Forelimb muscle (tissue), 1 donor: ENCODE measurements at regions not wholly inside any gene's neighbourhood (a gene's known extent, or its start where the extent isn't known, plus 50 kb on each side); places are given as distances from the start of the nearest gene placed in this dataset.

Experiments used
- DNase-seq: peaks from one replicate; pipeline ENCODE4 v3.0.0-alpha.2; 2013; ENCODE audit warnings: low read depth

DNA sequence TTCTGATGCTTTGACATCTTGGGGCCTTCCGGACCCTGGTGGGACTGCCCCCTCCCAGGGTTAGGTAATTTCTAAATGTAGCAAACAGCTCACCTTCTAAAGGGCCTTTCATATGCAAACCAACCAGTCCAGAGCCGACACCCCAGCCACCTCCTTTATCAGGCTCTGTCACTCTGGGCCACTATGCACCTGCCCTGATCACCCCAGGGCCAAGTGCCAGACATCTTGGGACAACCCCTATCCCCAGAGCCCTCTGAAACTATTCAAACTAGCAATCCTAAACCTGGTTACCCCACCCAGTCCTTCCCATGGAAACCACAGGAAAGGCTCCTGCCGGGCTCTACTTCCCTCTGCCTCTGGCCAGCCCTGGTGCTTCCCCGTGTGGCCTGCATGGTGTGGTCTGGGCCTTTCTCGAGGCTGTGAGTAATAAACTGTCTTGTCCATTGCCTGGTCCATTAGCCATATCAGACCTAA lies 91.2 kb upstream of the TNRC6C start:
- DNase-seq = no peak

- DNase-seq = no peak
Measured at GRCh38 chr17:77867976-77868713, 90.4 kb upstream of the TNRC6C start.

GRCh38 chr17:77869041-77869599 lies 89.4 kb upstream of the TNRC6C start:
- DNase-seq = no peak

DNA sequence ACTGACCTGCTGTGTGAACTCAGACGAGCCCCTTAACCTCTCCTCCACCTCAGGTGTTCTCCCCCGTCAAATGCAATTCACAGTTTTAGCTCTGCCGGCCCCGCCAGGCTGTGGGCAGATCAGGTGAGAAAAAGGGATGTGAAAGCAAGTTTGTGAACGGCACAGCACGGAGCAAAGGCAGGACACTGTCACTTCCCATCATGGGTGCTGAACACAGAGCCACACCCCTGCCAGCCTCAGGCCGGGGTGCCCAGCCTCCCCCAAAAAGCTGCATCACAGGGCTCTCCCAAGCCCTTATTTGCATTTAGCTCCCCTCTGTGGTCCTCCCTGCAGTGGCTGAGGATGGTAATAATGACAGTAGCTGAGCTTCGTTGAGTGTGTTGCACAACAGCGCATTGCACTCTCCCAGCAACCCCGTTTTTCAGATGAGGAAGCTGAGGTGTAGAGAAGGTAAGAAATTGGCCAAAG lies 88.8 kb upstream of the TNRC6C start:
- no peak for DNase-seq

GRCh38 chr17:77872199-77872598 lies 86.3 kb upstream of the TNRC6C start:
- no peak for DNase-seq

DNA sequence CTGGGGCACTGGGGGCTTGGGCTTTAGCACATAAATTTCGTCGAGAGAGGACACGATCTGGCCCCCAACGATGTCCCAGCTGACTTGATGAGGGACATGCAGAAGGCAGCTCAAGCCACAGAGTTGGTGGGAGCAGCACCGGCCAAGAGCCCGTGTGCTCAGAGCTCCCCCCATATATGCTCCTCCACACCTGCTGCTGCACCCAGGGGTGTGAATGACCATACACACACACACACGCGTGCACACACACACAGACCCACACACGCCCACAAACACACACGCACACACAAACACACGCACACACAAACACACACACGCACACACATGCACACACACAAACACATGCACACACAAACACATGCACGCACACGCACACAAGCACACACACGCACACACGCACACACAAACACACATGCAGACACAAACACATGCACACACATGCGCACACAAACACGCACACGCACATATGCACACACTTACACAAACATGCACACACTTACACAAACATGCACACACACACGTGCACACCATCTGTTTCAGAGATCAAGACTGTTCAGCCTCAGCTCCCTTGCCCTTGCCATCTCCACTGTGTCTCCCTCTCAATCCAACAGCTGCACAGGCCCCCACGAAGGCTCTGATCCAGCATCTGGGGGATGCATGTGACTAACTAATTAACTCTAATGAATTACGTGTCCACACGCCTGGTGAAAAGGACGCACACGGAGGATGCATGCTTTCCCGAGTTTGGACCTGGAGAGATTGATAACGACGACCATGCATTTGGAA lies 85.6 kb upstream of the TNRC6C start:
- DNase-seq = no peak

DNA sequence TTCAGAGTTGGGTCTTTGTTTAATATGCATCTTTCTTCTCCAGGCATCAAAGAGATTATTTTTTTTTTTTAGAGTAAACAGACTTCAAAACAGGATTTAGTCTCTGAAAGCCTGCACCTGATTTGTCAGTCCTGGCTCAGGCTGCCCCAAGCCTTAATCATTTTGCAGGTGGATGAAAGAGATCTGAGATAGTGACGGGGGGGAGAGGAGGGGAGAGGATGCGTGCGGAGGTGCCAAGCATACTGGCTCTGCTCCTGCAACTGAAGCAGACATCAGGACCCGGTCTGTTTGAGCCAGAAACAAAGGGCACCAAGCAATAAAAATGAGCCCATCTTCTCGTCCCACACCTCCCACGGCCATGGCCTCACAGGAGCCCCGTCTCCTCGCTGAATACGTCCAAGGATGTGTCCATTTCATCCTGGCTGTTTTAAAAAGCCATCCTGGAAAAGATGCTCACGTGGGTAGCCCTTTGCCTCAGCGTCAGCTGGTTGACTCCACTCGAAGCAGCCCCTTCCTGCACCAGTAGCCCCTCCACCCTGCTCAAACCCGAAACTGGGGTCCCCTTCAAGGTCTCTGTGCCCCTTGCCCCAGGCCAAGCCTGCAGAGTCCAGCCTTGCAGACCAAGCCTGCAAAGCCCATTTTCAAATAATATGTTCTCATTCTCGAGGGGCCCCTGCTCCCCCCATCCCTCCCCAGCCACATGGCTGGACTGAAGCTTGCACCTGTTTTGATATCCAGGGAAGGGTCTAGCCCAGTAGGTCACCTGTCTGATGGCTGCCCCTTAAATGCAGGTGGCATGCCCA lies 84.8 kb upstream of the TNRC6C start:
- no peak for DNase-seq

GRCh38 chr17:77874303-77875050 lies 84.0 kb upstream of the TNRC6C start:
- no peak for DNase-seq

DNA sequence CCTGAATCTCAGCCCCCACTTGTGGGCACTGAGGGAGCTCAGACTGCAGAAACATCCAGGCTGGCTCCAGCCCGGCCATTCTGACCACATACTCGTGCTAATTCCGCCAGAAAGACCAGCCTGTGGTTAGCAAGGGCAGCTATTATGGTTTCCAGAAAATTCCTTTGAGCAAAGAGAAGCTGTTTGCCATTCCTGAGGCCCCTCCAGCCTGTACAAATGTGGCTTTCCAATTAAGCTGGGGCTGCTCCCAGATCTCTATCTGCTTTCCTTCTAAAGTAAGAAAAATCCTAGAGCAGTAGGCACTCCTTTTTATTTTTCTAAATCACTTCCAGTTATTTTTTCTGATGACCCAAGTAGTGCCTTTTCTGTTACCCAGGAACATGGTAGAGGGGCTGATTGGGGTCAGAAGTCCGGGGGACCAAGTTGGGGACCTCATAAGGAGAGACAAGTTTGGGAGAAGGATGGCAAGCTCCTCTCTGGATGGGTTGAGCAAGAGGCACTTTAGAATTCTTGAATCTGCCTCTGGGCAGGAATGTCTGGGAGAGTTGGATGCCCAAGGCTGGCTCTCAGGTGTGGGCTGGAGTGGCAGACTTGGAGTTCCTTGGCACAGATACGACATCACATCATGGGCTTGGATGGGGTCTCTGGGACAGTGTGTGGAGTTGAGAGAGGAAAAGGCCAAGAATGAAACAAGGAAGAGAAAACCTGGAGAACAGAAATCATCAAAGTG lies 83.3 kb upstream of the TNRC6C start:
- DNase-seq = no peak

GRCh38 chr17:77875881-77876509 lies 82.5 kb upstream of the TNRC6C start:
- no peak for DNase-seq

GRCh38 chr17:77877036-77877435 lies 81.5 kb upstream of the TNRC6C start:
- DNase-seq = no peak

- no peak for DNase-seq
Measured at GRCh38 chr17:77877646-77878355, 80.7 kb upstream of the TNRC6C start.

GRCh38 chr17:77879226-77879895 lies 79.1 kb upstream of the TNRC6C start:
- DNase-seq = no peak

DNA sequence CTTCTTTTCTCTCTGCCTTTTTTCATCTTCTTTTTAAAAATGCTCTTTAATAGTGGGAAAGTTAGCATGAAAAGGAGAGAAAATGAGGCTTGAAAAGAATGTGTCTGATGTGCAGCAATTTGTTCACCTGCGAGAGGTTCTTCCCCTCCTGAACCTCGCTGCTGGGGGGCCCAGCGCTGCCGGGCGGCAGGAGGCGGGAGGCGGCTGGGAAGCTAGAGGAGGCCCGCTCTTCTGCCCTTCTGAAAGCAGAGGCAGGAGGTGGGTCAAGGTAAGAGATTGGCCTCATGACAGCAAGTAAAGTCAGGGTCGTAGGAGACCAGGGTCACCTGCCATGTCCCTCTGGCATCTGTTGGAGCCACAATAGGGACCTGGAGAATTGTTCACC lies 78.6 kb upstream of the TNRC6C start:
- no peak for DNase-seq

DNA sequence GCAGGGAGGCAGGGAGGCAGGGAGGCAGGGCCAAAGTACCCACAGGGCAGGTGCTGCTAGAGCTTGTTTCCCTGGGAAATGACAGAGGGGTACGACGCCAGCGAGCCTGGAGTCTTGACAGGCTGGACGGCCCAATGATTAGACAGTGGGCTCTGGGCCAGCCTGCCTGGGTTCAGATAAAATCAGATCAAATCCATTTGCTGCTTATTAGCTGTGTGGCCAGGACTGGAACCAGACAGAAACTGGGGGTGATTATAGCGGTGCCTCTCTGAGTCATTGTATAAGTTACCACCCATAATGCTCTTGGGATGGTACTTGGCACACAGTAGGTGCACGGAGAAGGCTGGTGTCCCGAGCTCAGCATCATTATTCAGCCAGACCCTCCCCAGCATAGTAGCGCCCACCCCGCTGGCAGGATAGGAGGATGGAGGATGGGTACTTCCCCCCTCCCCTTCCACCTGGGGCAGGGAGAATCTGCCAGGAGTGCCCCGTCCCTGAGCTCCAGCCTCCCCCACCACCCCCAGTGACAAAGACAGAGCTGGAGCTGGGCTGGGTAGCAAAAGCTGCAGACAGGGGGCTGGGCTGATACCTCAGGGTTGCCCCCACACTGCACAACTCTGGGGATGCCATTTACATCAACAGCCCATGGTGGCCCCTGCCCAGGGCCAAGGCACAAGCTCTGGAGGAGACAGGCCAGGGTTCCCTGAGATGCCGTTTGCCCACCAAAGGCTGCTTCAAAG lies 77.6 kb upstream of the TNRC6C start:
- DNase-seq = no peak

- no peak for DNase-seq
Measured at GRCh38 chr17:77881545-77881944, 77.0 kb upstream of the TNRC6C start.

DNA sequence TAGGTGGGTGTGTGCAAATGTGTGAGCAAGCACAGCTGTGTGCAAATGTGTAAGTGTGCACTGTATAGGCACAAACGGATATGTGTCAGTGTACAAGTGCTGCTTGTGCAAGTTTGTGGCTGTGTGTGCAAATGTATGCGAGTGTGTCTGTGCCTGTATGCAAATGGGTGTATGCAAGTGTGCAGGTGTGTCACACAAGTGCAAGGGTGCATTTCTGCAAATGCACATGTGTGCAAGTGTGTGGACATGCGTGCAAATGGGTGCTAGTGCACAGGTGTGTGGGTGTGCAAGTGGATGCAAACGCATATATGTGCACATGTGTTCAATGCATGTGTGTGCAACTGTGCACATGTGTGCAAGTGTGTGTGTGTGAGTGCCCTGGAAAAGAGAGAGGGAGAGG lies 76.5 kb upstream of the TNRC6C start:
- no peak for DNase-seq
